OCI-LY3 (cell line): ENCODE measurements at regions not wholly inside any gene's neighbourhood (a gene's known extent, or its start where the extent isn't known, plus 50 kb on each side); places are given as distances from the start of the nearest gene placed in this dataset.

Experiments used
- EZH2phosphoT487 ChIP-seq: fragments of 200-600 bp; shearing (Covaris generic); IDR thresholded peaks from 2 replicates; pipeline ENCODE4 v1.6.1; 2018; ENCODE audit warnings: antibody characterized with exemption, mixed run types, low read depth
- TF ChIP-seq, protein P1 (sequence below): fragments of 200-600, 300-600 bp; sonication (generic); IDR thresholded peaks from 2 replicates; pipeline ENCODE4 v1.5.1; 2014; ENCODE audit warnings: antibody characterized with exemption, low read length, low read depth

DNA sequence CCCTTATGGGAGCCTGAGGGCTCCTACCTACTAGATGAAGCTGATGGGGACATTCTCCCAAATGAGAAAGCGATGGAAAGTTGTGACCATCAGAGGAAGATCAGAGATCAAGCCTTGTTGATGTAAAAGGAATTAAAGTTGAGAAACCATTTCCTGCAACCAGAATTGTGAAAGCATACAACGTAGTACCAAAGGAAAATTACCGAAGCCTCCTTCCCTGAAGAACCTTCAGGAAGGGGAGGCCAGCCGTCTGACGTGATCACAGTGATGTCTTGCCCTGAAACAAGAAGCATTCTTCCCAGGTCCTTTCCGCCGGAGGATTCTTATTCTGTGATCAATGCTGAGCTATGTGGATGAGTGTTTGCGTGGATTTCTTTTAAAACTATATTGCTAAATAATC is 211.6 kb upstream of the TNP1 start:
- TF ChIP-seq, protein P1, sequence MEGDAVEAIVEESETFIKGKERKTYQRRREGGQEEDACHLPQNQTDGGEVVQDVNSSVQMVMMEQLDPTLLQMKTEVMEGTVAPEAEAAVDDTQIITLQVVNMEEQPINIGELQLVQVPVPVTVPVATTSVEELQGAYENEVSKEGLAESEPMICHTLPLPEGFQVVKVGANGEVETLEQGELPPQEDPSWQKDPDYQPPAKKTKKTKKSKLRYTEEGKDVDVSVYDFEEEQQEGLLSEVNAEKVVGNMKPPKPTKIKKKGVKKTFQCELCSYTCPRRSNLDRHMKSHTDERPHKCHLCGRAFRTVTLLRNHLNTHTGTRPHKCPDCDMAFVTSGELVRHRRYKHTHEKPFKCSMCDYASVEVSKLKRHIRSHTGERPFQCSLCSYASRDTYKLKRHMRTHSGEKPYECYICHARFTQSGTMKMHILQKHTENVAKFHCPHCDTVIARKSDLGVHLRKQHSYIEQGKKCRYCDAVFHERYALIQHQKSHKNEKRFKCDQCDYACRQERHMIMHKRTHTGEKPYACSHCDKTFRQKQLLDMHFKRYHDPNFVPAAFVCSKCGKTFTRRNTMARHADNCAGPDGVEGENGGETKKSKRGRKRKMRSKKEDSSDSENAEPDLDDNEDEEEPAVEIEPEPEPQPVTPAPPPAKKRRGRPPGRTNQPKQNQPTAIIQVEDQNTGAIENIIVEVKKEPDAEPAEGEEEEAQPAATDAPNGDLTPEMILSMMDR = no peak
- TF ChIP-seq EZH2phosphoT487 = no peak
